Fibroblast of lung (primary cell): ENCODE measurements at regions not wholly inside any gene's neighbourhood (a gene's known extent, or its start where the extent isn't known, plus 50 kb on each side); places are given as distances from the start of the nearest gene placed in this dataset.

Experiments used
- DNase-seq, 2 donors: peaks; one replicate each; pipeline versions ENCODE4 v3.0.0 to v3.0.0-alpha.2; 2010; ENCODE audit warnings: low read depth in 2 of 2
- H2AFZ ChIP-seq: 2 replicates; pipeline ENCODE4 v1.5.1; 2012; ENCODE audit warnings: low read length, control low read depth, inconsistent platforms
- H3K27ac ChIP-seq: 2 replicates; pipeline ENCODE4 v1.5.1; 2011; ENCODE audit warnings: low read length, control low read depth; ENCODE audit not compliant: insufficient read depth
- H3K27me3 ChIP-seq: 2 replicates; pipeline ENCODE4 v1.5.1; 2011; ENCODE audit warnings: mild to moderate bottlenecking, low read length; ENCODE audit not compliant: control insufficient read depth, insufficient read depth
- H3K36me3 ChIP-seq: 2 replicates; pipeline ENCODE4 v1.5.1; 2011; ENCODE audit warnings: low read length; ENCODE audit not compliant: control insufficient read depth, insufficient read depth
- H3K4me1 ChIP-seq: 2 replicates; pipeline ENCODE4 v1.5.1; 2011; ENCODE audit warnings: low read length; ENCODE audit not compliant: control insufficient read depth, insufficient read depth; ENCODE audit errors: extremely low read depth
- H3K4me2 ChIP-seq: 2 replicates; pipeline ENCODE4 v1.5.1; 2011; ENCODE audit warnings: low read length, control low read depth; ENCODE audit not compliant: insufficient read depth; ENCODE audit errors: extremely low read depth
- H3K4me3 ChIP-seq, 4 experiments: fragments of 200-600 bp in 1 of 4; sonication (generic) in 1 of 4; replicated peaks in 1 of 4; 2 replicates each; pipeline ENCODE4 v1.5.1; 2011 to 2016; ENCODE audit warnings: low read length in 4 of 4, low read depth in 3 of 4, mild to moderate bottlenecking in 3 of 4, control low read depth in 2 of 4, inconsistent platforms in 1 of 4, mixed read lengths in 1 of 4; ENCODE audit not compliant: insufficient read depth in 1 of 4; ENCODE audit errors: control extremely low read depth in 1 of 4
- H3K79me2 ChIP-seq: 2 replicates; pipeline ENCODE4 v1.5.1; 2012; ENCODE audit warnings: mild to moderate bottlenecking, low read length, inconsistent platforms; ENCODE audit not compliant: control insufficient read depth, insufficient read depth
- H3K9ac ChIP-seq: 2 replicates; pipeline ENCODE4 v1.5.1; 2011; ENCODE audit warnings: mild to moderate bottlenecking, low read length, control low read depth; ENCODE audit not compliant: insufficient read depth
- H3K9me3 ChIP-seq: 2 replicates; pipeline ENCODE4 v1.5.1; 2012; ENCODE audit warnings: low read depth, low read length; ENCODE audit not compliant: control insufficient read depth, insufficient read depth
- H4K20me1 ChIP-seq: 2 replicates; pipeline ENCODE4 v1.5.1; 2011; ENCODE audit warnings: low read length; ENCODE audit not compliant: control insufficient read depth, insufficient read depth; ENCODE audit errors: extremely low read depth
- CTCF ChIP-seq, 2 donors: IDR thresholded peaks in 1 of 2; conservative IDR thresholded peaks in 1 of 2; 1 replicate in 1 of 2; 2 replicates in 1 of 2; pipeline ENCODE4 v1.5.1; 2011 to 2012; ENCODE audit warnings: low read length in 2 of 2, control low read depth in 1 of 2, inconsistent platforms in 1 of 2, low read depth in 1 of 2, mild to moderate bottlenecking in 1 of 2
- EZH2 ChIP-seq: IDR thresholded peaks from 2 replicates; pipeline ENCODE4 v1.5.1; 2012; ENCODE audit warnings: low read length, control low read depth, mild to moderate bottlenecking; ENCODE audit errors: missing control alignments

GRCh38 chr1:10873189-10873588 is 76.7 kb upstream of the CASZ1 start:
- Histone ChIP-seq H3K4me2 (no peak overlapping the region), H3K4me1 (no peaks in the 10 kb centered on the region), H4K20me1 (no peaks in the 10 kb centered on the region), H3K27ac (no peak overlapping the region), H2AFZ (no peak overlapping the region), H3K27me3 (peaks cover 3% of the 10 kb centered on the region), H3K36me3 (no peaks in the 10 kb centered on the region), H3K9me3 (no peaks in the 10 kb centered on the region), H3K79me2 (no peaks in the 10 kb centered on the region), H3K9ac (no peak overlapping the region), H3K4me3 (no peak overlapping the region)
- TF ChIP-seq CTCF (conservative IDR thresholded peaks at IDR 0.05 in 1 of 2, IDR thresholded peaks at IDR 0.05 in 1 of 2; ENCODE audit: low read depth in 1 of 2, low read length in 2 of 2) (no peak), EZH2 (no peak)
- DNase-seq: no peak

- no peak overlapping the region for H3K4me3 ChIP-seq
- H3K27ac ChIP-seq: no peak overlapping the region
- H4K20me1 ChIP-seq: no peaks in the 10 kb centered on the region
- TF ChIP-seq CTCF (conservative IDR thresholded peaks at IDR 0.05 in 1 of 2, IDR thresholded peaks at IDR 0.05 in 1 of 2; ENCODE audit: low read depth in 1 of 2, low read length in 2 of 2) (no peak), EZH2 (no peak)
- H3K9ac ChIP-seq: no peak overlapping the region
- no peaks in the 10 kb centered on the region for H3K36me3 ChIP-seq
- no peaks in the 10 kb centered on the region for H3K79me2 ChIP-seq
- no peaks in the 10 kb centered on the region for H3K27me3 ChIP-seq
- H2AFZ ChIP-seq: no peak overlapping the region
- no peaks in the 10 kb centered on the region for H3K4me1 ChIP-seq
- H3K9me3 ChIP-seq: no peaks in the 10 kb centered on the region
- no peak for DNase-seq
- no peak overlapping the region for H3K4me2 ChIP-seq
These were observed 77.9 kb upstream of the CASZ1 start for GRCh38 chr1:10874351-10874750.

GRCh38 chr1:10877894-10878293 is 81.4 kb upstream of the CASZ1 start:
- Histone ChIP-seq H3K4me1 (no peaks in the 10 kb centered on the region), H3K9me3 (no peaks in the 10 kb centered on the region), H3K4me3 (no peak overlapping the region), H4K20me1 (no peaks in the 10 kb centered on the region), H3K27me3 (no peaks in the 10 kb centered on the region), H3K79me2 (no peaks in the 10 kb centered on the region), H3K27ac (no peak overlapping the region), H3K4me2 (no peak overlapping the region), H2AFZ (no peak overlapping the region), H3K36me3 (no peaks in the 10 kb centered on the region), H3K9ac (no peak overlapping the region)
- no peak for DNase-seq
- TF ChIP-seq CTCF (conservative IDR thresholded peaks at IDR 0.05 in 1 of 2, IDR thresholded peaks at IDR 0.05 in 1 of 2; ENCODE audit: low read depth in 1 of 2, low read length in 2 of 2) (no peak), EZH2 (no peak)
